GM23338 (cell line): ENCODE measurements at regions not wholly inside any gene's neighbourhood (a gene's known extent, or its start where the extent isn't known, plus 50 kb on each side); places are given as distances from the start of the nearest gene placed in this dataset.

Source experiments
- CREB1 ChIP-seq: fragments of 250-450 bp; sonication (Bioruptor Pico); IDR thresholded peaks from 2 replicates; pipeline ENCODE4 v1.5.0; 2020; ENCODE audit warnings: low read depth, mild to moderate bottlenecking, moderate library complexity
- CTCF ChIP-seq, 2 experiments: fragments of 200-600 bp in 1 of 2; sonication (generic) in 1 of 2; conservative IDR thresholded peaks; 2 replicates each; pipeline versions ENCODE4 v1.5.1 to v1.6.1; 2016 to 2017; ENCODE audit warnings: antibody characterized with exemption in 2 of 2, low read depth in 2 of 2, mild to moderate bottlenecking in 2 of 2, moderate library complexity in 1 of 2
- EZH2 ChIP-seq: fragments of 200-600 bp; sonication (generic); IDR thresholded peaks from one replicate; pipeline ENCODE4 v1.8.0; 2017; ENCODE audit warnings: antibody characterized with exemption, mild to moderate bottlenecking, low read depth; ENCODE audit not compliant: unreplicated experiment
- EZH2phosphoT487 ChIP-seq: fragments of 200-600 bp; sonication (generic); IDR thresholded peaks from one replicate; pipeline ENCODE4 v1.8.1; 2018; ENCODE audit warnings: antibody characterized with exemption; ENCODE audit not compliant: unreplicated experiment
- JUNB ChIP-seq: IDR thresholded peaks from one replicate; pipeline ENCODE4 v1.6.1; 2016; ENCODE audit warnings: antibody characterized with exemption; ENCODE audit not compliant: unreplicated experiment
- POLR2AphosphoS5 ChIP-seq: IDR thresholded peaks from 2 replicates; pipeline ENCODE4 v1.6.1; 2016; ENCODE audit warnings: antibody characterized with exemption, low read depth
- REST ChIP-seq: IDR thresholded peaks from one replicate; pipeline ENCODE4 v1.6.1; 2018; ENCODE audit warnings: antibody characterized with exemption; ENCODE audit not compliant: unreplicated experiment
- ZNF331 ChIP-seq: fragments of 250-450 bp; sonication (Bioruptor Pico); IDR thresholded peaks from 2 replicates; pipeline ENCODE4 v1.5.0; 2020; ENCODE audit warnings: low read depth, mild to moderate bottlenecking, moderate library complexity
- ZNF462 ChIP-seq: fragments of 250-450 bp; sonication (Bioruptor Pico); IDR thresholded peaks from 2 replicates; pipeline ENCODE4 v1.5.0; 2020; ENCODE audit warnings: mild to moderate bottlenecking, moderate library complexity

- no peak for TF ChIP-seq CTCF (conservative IDR thresholded peaks at IDR 0.05; ENCODE audit: low read depth in 2 of 2)
- TF ChIP-seq JUNB = no peak
- TF ChIP-seq EZH2phosphoT487 = no peak
- TF ChIP-seq REST = no peak
- TF ChIP-seq POLR2AphosphoS5 = no peak
- TF ChIP-seq EZH2 = no peak
- no peak for TF ChIP-seq ZNF462
- no peak for TF ChIP-seq ZNF331 (CRISPR knock-in tag)
- TF ChIP-seq CREB1 (CRISPR knock-in tag) = no peak
Measured at GRCh38 chr4:74651198-74651597, 143.1 kb downstream of the BTC start.
